Upper lobe of right lung (tissue), 1 donor: ENCODE measurements at regions not wholly inside any gene's neighbourhood (a gene's known extent, or its start where the extent isn't known, plus 50 kb on each side); places are given as distances from the start of the nearest gene placed in this dataset.

Experiments used
- ATAC-seq: fragments of 200-7000 bp; cut with Tn5 transposase; one replicate; pipeline ENCODE4 v1.9.1; 2020; ENCODE audit warnings: mild to moderate bottlenecking, moderate library complexity
- DNase-seq: peaks from one replicate; pipeline ENCODE4 v3.0.0-alpha.2; 2020
- H3K27ac ChIP-seq: fragments of 200-600 bp; one replicate; pipeline ENCODE4 v1.8.0; 2022
- H3K27me3 ChIP-seq: fragments of 200-600 bp; one replicate; pipeline ENCODE4 v1.8.0; 2022; ENCODE audit warnings: mild to moderate bottlenecking
- H3K36me3 ChIP-seq: fragments of 200-600 bp; one replicate; pipeline ENCODE4 v1.8.0; 2022
- H3K4me1 ChIP-seq: fragments of 200-600 bp; one replicate; pipeline ENCODE4 v1.8.0; 2022
- H3K4me3 ChIP-seq: fragments of 200-600 bp; one replicate; pipeline ENCODE4 v1.8.0; 2022; ENCODE audit warnings: mild to moderate bottlenecking
- H3K9me3 ChIP-seq: fragments of 200-600 bp; one replicate; pipeline ENCODE4 v1.8.0; 2022
- CTCF ChIP-seq: fragments of 200-600 bp; IDR thresholded peaks from one replicate; pipeline ENCODE4 v1.8.0; 2022; ENCODE audit warnings: antibody characterized with exemption
- intact Hi-C: fragments of 100-400 bp; cut with DNase I; formaldehyde crosslinking; loops from one replicate; pipeline ENCODE4 v1.11.0; 2022
- donor health status: DM: no; HTN: yes; CAD: no; lungs with severe emphysema.

GRCh38 chr5:58107704-58108103 is 352.2 kb downstream of the PLK2 start:
- no peak for DNase-seq
- no peak for TF ChIP-seq CTCF
- Histone ChIP-seq H3K4me3 (no peak overlapping the region), H3K27ac (no peak overlapping the region), H3K27me3 (no peaks in the 10 kb centered on the region), H3K4me1 (no peaks in the 10 kb centered on the region), H3K36me3 (no peaks in the 10 kb centered on the region), H3K9me3 (no peaks in the 10 kb centered on the region)
- ATAC-seq = no peak
- intact Hi-C loops = no loop called here

- ATAC-seq (no peak), DNase-seq (no peak)
- Histone ChIP-seq H3K4me3 (no peak overlapping the region), H3K27me3 (no peaks in the 10 kb centered on the region), H3K9me3 (no peaks in the 10 kb centered on the region), H3K36me3 (no peaks in the 10 kb centered on the region), H3K4me1 (no peaks in the 10 kb centered on the region), H3K27ac (no peak overlapping the region)
- TF ChIP-seq CTCF = no peak
- intact Hi-C loops = no loop called here
Measured at GRCh38 chr5:58106754-58107410, 353.0 kb downstream of the PLK2 start.

GRCh38 chr5:58105836-58106235 is 354.1 kb downstream of the PLK2 start:
- intact Hi-C loops = no loop called here
- Histone ChIP-seq H3K4me3 (no peak overlapping the region), H3K27ac (no peak overlapping the region), H3K27me3 (no peaks in the 10 kb centered on the region), H3K9me3 (no peaks in the 10 kb centered on the region), H3K4me1 (no peaks in the 10 kb centered on the region), H3K36me3 (no peaks in the 10 kb centered on the region)
- ATAC-seq = no peak
- no peak for TF ChIP-seq CTCF
- DNase-seq = no peak

- no peak for DNase-seq
- H3K27ac ChIP-seq = no peak overlapping the region
- no peaks in the 10 kb centered on the region for H3K4me1 ChIP-seq
- no peak for TF ChIP-seq CTCF
- H3K27me3 ChIP-seq = no peaks in the 10 kb centered on the region
- H3K9me3 ChIP-seq = no peaks in the 10 kb centered on the region
- intact Hi-C loops = no loop called here
- no peak for ATAC-seq
- H3K4me3 ChIP-seq = no peak overlapping the region
- no peaks in the 10 kb centered on the region for H3K36me3 ChIP-seq
Measured at GRCh38 chr5:58099257-58099656, 360.6 kb downstream of the PLK2 start.

GRCh38 chr5:58094031-58094430 is 365.9 kb downstream of the PLK2 start:
- Histone ChIP-seq H3K9me3 (no peaks in the 10 kb centered on the region), H3K4me1 (no peaks in the 10 kb centered on the region), H3K4me3 (no peak overlapping the region), H3K27me3 (no peaks in the 10 kb centered on the region), H3K27ac (no peak overlapping the region), H3K36me3 (no peaks in the 10 kb centered on the region)
- no peak for ATAC-seq
- no peak for TF ChIP-seq CTCF
- intact Hi-C loops = no loop called here
- DNase-seq = no peak

- no peaks in the 10 kb centered on the region for H3K9me3 ChIP-seq
- intact Hi-C loops = no loop called here
- H3K36me3 ChIP-seq = no peaks in the 10 kb centered on the region
- H3K4me3 ChIP-seq = no peak overlapping the region
- no peaks in the 10 kb centered on the region for H3K4me1 ChIP-seq
- H3K27ac ChIP-seq = no peak overlapping the region
- no peak for DNase-seq
- ATAC-seq = no peak
- H3K27me3 ChIP-seq = no peaks in the 10 kb centered on the region
- no peak for TF ChIP-seq CTCF
Measured at GRCh38 chr5:58090704-58091103, 369.2 kb downstream of the PLK2 start.
